MV-4-11 (cell line): ENCODE measurements at regions not wholly inside any gene's neighbourhood (a gene's known extent, or its start where the extent isn't known, plus 50 kb on each side); places are given as distances from the start of the nearest gene placed in this dataset.

Experiments used
- DNase-seq: peaks from one replicate; lab custom pipeline; 2025; lab: John Stamatoyannopoulos, UW

DNA sequence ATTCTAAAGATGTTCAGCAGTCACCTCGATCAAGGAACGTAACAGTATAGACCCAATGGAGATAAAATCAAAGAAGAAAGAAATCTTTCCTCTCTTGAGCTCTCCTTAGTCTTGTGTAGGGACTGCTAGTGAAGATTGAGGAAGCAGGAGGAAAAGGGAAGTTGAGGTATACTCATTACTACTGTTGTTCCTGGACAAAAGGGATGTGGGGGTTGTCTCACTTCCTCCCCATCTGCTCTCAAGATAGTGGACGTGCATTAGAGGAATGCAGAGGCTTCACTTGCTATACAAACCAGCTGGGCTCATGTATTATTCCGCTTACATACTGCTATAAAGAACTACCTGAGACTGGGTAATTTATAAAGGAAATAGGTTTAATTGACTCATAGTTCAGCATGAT lies 208.9 kb upstream of the ARHGEF9 start:
- peak; percentile 84 for DNase-seq

DNA sequence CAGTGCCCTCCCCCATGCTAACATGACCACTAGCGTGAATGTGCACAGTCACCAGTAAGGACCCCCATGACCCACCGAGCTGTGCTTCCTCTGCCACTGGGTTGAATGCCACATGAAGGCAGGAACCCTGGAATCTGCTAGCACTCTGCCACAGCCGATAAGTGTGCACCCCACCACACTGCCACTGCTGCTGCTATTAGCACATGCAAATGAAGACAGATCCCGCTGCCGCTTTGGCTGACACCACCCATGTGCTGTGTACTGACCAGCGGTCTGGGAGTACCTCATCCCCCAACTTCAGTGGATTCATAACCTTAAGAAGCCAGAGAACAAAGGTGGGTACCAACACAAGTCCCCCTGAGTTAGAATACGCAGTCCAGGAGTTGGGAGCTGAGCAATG lies 200.9 kb upstream of the ARHGEF9 start:
- DNase-seq, result no peak

DNA sequence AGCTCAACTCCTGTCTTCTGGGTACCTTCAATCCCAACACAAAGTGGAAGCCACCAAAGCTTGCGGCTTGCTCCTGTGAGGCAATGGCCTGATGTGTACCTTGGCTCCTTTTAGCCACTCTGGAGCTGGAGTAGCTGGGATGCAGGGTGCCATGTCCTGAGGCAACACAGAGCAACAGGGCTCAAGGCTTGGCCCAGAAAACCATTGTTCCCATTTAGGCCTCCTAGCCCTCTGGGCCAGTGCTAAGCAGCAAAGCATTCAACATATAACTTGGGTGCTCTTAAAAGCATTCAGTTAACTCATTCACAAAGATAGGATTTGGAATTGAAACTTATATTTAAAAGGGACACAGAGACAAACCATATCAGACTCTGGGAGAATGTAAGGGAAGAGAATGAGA lies 194.5 kb upstream of the ARHGEF9 start:
- no peak for DNase-seq

DNA sequence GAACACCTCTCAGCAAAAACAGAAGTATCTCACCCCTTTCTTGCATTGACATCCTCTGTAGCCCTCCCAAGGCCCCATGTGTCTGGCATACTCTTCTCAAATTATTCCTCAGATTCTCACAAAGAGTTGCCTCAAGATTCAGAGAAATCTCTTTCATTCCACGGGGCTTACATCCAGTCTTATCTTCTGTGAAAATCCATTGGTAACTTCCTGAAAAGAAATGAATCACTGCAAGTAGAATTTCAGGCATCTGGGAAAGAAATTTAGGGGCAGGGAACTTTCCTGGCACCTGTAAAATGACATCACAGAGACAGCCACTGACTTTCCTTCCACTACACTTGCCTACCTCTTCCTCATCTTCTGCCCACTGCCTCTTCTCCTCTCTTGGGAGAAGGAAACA lies 182.5 kb upstream of the ARHGEF9 start:
- DNase-seq, result no peak

DNA sequence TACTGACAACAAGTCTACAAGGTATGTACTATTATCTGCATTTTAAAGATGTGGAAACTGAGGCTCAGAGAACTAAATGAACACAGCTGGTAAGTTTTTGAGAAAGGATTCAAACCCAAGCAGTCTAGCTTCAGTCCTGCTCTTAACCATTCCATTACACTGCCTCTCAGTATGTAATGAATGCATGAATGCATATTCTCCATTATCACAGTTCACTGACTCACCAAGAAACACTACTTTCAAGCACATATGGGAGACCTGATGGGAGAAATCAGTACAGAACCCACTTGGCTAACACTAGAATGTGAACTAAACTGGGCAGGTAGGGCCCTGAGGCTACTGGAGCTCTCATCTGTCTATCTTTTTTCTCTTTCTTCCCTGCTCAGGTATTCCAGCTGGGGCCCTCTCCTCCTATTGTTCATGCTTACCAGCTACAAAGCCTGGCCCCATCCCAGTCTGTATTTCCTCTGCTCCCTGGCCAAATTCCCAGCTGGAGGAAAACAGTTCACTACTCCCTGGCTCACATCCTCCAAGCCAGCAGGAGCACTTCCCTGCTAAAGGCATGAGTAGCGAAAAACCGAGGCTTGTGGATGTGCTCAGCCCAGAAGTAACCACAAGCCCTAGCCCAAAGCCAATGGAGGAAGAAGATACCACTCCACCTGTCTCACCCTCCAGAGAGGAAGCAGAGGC lies 178.2 kb upstream of the ARHGEF9 start:
- DNase-seq, result no peak

DNA sequence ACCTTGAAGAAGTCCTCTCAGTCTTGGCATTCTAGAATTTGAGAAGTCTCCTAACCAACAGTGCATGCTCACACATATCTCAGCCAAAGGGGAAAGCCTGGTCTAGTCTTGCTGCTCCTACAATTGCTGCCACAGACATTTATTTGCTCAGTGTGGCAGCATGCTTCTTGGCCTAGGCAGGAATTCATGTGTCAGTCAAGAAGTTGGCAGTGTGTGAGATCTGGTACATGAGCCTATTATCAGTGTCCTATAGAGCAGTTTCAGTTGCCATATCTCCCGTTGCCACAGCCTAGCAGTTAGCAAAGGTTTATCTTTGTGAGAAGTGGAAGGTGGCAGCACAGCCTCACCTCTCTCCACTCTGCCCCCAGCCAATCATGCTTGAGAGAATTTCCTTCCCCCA lies 176.9 kb upstream of the ARHGEF9 start:
- no peak for DNase-seq

- no peak for DNase-seq
Observed at GRCh38 chrX:63959975-63960374, 175.0 kb upstream of the ARHGEF9 start.

GRCh38 chrX:63958134-63958865 lies 173.3 kb upstream of the ARHGEF9 start:
- no peak for DNase-seq

DNA sequence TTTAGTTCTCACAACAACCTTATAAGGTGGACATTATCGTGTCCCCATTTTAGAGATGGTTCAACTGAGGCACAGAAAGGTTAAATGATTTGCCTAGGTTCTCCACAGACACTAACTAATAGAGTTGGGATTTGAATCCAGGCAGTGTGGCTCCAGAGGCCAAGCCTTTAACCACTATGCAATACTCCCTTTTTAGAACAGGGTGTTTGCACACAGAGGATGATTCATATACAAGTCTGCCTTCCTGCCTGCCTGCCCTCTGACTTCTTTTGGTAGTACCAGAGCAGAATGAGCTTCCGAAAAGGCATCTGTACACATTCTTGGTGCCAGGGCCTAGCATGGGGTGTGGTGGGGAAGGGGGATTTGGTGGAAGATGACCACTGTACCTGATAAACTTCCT lies 150.8 kb upstream of the ARHGEF9 start:
- no peak for DNase-seq

GRCh38 chrX:63934791-63935190 lies 149.8 kb upstream of the ARHGEF9 start:
- DNase-seq, result no peak

DNA sequence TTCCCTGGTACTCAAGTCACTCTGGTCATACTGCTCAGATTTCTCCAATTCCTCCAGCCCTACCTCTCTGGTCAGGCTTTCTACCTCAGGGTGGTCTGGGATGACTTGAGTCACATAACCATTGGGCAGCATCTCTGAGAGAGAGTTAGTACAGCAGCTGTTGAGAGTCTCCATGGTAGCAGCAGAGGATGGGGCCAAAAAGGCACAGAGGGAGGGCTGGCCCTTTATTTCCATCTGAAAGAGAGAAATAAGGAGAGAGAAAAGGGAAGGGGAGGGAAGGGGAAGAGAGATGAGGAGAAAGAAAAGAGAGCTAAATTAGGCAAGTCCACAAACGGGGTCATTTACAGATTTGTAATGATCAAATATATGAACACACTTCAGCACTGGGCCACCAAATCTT lies 149.1 kb upstream of the ARHGEF9 start:
- no peak for DNase-seq

DNA sequence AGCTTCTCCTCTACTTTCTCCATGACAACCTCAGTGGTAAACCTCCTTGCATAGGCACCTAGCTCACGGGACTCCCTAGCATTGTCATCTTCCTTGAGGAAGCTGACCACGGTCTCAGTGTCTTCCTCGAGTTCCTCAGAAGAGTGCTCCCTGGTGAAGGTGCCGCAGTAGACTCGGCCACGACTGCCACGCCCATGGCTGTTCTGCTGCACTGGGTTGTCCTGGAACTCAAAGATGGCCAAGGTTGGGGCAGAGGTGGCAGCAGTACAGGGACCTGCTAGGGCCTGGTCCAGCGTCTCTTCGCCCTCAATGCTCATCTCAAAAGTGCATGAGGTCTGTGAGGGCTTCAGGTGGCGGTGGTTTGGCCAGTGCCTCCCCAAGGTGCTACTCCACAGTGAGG lies 147.9 kb upstream of the ARHGEF9 start:
- DNase-seq, result no peak

GRCh38 chrX:63932006-63932405 lies 147.0 kb upstream of the ARHGEF9 start:
- no peak for DNase-seq

GRCh38 chrX:63930140-63930539 lies 145.1 kb upstream of the ARHGEF9 start:
- DNase-seq, result no peak

DNA sequence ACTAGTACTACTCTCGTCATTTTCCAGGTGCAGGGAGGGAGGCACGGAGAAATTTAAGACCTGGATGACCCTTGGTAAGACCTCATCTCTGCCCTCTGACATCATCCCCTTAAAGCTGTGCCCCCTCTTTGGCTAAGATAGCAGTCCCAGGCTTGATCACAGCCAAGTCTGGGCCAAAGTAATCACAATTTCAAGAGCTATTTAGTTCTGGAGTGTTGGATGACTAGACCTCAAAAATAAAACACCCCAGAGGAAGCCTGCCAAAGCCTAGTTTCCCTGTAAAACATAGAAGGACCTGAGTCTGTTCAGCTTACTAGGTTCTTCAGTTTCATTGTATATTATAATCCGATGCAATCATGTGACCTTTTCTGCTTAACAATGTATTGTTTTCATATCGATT lies 144.6 kb upstream of the ARHGEF9 start:
- DNase-seq, result no peak

GRCh38 chrX:63927848-63928247 lies 142.8 kb upstream of the ARHGEF9 start:
- DNase-seq, result no peak

DNA sequence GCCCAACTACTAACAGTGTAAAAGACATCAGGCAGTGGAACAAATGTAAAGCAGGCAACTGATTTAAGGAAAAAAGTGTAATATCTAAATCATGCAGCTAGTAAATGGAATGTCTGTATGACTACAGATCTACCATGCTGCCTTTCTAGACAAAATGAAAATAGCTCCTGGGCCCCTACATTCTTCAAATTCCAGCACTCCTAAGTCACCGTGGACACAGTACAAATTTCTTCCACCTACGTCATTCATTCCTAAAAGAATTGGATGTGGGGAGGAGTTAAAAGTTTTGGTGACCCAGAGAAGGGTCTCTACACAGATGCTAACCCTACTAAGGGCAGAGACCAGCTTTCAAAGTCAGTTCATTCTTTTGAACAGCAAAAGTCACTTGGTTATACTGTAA lies 137.2 kb upstream of the ARHGEF9 start:
- no peak for DNase-seq

DNA sequence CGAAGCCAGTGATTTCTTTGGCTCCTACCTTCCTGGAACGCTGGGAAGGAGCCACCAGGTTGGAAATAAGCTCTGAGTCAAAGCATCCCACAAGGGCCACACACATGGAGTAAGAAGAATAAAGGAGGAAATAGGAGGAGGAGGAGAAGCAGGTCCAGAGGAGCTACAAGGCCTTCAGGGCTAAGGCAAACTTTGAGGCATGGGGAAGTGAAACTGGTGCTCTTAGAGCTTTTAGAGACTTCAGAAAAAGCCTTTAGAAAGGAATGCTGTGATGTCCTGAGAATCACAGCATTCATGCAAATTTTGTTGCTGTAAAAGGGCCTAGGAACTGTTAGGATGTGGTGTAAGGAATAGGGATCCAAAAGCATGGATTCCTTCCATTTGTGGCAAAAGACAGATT lies 135.9 kb upstream of the ARHGEF9 start:
- peak; percentile 60 for DNase-seq

DNA sequence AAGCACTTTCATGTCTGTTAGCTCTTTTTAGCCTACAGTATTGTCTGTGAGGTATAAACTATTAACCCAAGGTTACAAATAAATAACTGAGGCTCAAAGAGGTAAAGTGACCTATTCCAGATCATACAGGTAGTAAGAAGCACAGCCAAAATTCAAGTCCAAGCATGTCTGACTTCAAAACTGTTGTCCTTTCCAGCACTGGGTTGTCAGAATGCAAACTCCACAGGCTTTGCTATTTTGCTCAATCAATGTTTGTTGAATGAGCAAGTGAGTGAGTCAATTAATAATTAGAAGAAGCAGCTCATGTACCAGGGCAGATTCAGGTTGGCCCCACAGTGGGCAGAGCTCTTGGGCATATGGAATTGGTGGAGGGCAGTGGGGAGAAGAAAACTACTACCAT lies 134.1 kb upstream of the ARHGEF9 start:
- DNase-seq, result no peak

GRCh38 chrX:63918611-63919010 lies 133.6 kb upstream of the ARHGEF9 start:
- DNase-seq, result no peak

- DNase-seq, result no peak
Observed at GRCh38 chrX:63917296-63917695, 132.3 kb upstream of the ARHGEF9 start.

- DNase-seq, result no peak
Observed at GRCh38 chrX:63913719-63914118, 128.7 kb upstream of the ARHGEF9 start.

DNA sequence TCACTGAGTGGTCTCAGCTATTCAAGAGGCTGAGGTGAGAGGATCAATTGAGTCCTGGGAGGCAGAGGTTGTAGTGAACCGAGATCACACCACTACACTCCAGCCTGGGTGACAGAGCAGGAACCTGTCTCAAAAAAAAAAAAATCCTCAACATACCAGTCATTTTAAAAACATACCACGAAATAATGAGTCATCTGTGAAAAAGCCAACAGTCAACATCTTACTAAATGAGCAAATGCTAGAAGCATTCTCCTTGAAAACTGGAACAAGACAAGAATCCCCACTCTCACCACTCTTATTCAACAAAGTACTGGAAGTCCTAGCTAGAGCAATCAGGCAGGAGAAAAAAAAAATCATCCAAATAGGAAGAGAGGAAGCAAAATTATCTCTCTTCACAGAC lies 104.0 kb upstream of the ARHGEF9 start:
- DNase-seq, result no peak
